Memory B cell (primary cell): ENCODE measurements at regions not wholly inside any gene's neighbourhood (a gene's known extent, or its start where the extent isn't known, plus 50 kb on each side); places are given as distances from the start of the nearest gene placed in this dataset.

Experiments
- ATAC-seq: fragments of 150-1000 bp; cut with Tn5 transposase; 2 replicates; pipeline ENCODE4 v1.10.0; 2021; ENCODE audit warnings: low read depth, mild to moderate bottlenecking, moderate library complexity
- DNase-seq, 2 donors: peaks; one replicate each; pipeline ENCODE4 v3.0.0; 2022; ENCODE audit warnings: low spot score in 2 of 2
- H3K27ac Mint-ChIP-seq: one replicate; pipeline ENCODE4 v1.8.0; 2022; ENCODE audit warnings: mild to moderate bottlenecking, moderate library complexity, mixed read lengths
- H3K27me3 Mint-ChIP-seq: one replicate; pipeline ENCODE4 v1.8.0; 2022; ENCODE audit warnings: mixed read lengths
- H3K36me3 Mint-ChIP-seq: one replicate; pipeline ENCODE4 v1.8.0; 2022; ENCODE audit warnings: mild to moderate bottlenecking, mixed read lengths
- H3K4me1 Mint-ChIP-seq: one replicate; pipeline ENCODE4 v1.8.0; 2022; ENCODE audit warnings: mixed read lengths
- H3K4me3 Mint-ChIP-seq: one replicate; pipeline ENCODE4 v1.8.0; 2022; ENCODE audit warnings: mild to moderate bottlenecking, moderate library complexity, mixed read lengths
- H3K9me3 Mint-ChIP-seq: one replicate; pipeline ENCODE4 v1.8.0; 2022; ENCODE audit warnings: mixed read lengths

DNA sequence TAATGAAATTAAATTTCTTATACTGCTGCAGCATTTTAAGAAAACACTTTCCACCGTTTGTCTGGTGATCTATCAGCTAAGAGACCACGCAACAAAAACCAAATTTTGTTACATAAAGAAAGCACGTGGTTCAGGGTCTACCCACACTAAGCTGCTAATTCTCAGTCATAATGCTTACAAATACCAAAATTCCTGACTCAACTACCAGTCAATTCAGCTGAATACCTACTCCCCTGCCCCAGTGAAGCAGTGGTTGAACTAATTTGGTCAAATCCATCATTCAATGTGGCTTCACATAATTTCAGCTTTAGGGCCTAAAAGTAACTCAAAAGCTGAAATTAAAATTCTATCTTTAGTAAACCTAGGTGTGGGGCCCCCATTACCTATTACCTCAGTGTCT lies 468.6 kb upstream of the ARID1B start:
- Mint-ChIP-seq H3K4me1 (peaks cover 5% of the 10 kb centered on the region), H3K27ac (no peak overlapping the region), H3K27me3 (peaks cover 6% of the 10 kb centered on the region), H3K9me3 (no peaks in the 10 kb centered on the region), H3K36me3 (peaks cover 2% of the 10 kb centered on the region), H3K4me3 (no peak overlapping the region)
- DNase-seq (no peak), ATAC-seq (no peak)

DNA sequence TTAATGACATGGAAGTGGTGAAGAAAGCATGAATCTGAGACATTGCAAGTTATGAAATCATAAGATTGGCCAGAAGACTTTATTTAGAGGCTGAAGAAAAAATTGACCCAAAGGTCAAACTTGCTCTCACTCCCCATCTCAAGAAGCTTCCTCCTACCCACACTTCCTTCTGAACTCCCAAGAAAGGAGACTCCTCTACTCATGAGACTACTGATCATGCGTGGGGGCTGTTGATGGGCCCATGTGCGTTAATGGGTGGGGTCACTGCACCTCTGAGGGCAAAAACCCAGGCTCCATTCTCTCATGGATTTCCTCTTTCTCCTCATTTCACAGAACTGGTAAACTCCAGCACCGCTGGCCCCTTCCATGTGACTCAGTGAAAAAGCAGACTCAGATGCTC lies 470.6 kb upstream of the ARID1B start:
- Mint-ChIP-seq H3K4me1 (peaks cover 5% of the 10 kb centered on the region), H3K4me3 (no peak overlapping the region), H3K9me3 (peaks cover 1% of the 10 kb centered on the region), H3K36me3 (no peaks in the 10 kb centered on the region), H3K27me3 (peaks cover 6% of the 10 kb centered on the region), H3K27ac (no peak overlapping the region)
- no peak for DNase-seq
- ATAC-seq, result no peak

DNA sequence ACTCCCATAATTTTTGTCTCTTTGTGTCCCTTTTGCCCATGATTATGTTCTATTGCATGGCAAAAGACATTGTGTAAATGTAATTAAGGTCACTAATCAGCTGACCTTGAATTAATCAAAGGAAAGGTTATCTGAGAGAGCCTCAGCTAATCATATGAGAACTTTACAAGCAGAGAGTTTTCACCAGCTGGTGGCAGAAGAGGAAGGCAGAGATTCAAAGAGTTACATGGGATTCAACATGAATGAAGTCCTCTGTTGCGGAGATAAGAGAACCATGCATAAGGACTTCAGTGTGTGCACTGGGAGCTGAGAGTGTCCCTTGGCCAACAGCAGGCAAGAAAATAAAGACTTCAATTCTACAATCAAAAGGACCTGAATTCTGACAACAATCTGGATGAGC lies 494.1 kb upstream of the ARID1B start:
- H3K4me3 Mint-ChIP-seq, result no peak overlapping the region
- H3K27ac Mint-ChIP-seq, result no peak overlapping the region
- peaks cover 2% of the 10 kb centered on the region for H3K36me3 Mint-ChIP-seq
- H3K9me3 Mint-ChIP-seq, result peaks cover 3% of the 10 kb centered on the region
- ATAC-seq, result no peak
- DNase-seq, result no peak
- peaks cover 20% of the 10 kb centered on the region for H3K4me1 Mint-ChIP-seq
- peaks cover 3% of the 10 kb centered on the region for H3K27me3 Mint-ChIP-seq

DNA sequence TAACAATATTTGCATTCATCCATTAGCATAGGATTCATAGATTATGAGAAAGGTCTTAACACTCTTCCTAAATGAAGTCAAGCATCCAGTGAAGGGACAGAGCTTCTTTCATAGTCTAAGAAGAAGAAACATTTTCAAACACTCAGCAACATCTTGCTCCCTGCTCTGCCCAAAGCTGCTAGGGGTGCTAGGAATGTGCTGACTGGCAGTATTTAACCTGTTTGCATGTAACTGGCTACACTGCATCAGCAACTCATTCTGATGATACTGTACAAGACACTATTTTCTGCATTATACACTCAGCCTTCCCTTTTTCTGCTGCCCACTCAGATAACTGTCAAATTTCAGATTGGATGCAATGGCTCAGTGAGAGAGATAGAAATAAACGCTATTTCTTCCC lies 495.1 kb upstream of the ARID1B start:
- DNase-seq (no peak), ATAC-seq (no peak)
- no peak overlapping the region for H3K4me3 Mint-ChIP-seq
- H3K9me3 Mint-ChIP-seq, result peaks cover 6% of the 10 kb centered on the region
- H3K36me3 Mint-ChIP-seq, result peaks cover 6% of the 10 kb centered on the region
- no peak overlapping the region for H3K27ac Mint-ChIP-seq
- H3K4me1 Mint-ChIP-seq, result peaks cover 24% of the 10 kb centered on the region
- peaks cover 3% of the 10 kb centered on the region for H3K27me3 Mint-ChIP-seq

DNA sequence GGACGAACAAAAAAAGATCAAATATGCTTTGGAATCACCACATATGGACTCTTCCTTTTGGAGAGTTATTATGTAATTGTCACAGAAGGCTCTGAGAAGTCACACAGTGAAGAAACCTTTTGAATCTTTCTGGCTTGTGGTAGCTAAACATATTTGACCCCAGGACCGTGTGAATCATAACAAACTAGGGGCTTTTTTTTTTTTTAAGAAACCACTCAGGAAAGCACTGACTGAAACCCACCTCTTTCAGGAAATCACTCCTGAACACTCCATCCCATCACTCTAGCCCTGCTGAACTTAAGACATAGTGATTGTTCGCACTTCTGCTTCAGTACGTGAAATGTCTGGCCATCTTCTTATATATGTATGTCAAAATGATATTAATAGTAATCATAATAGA lies 495.9 kb upstream of the ARID1B start:
- peaks cover 3% of the 10 kb centered on the region for H3K27me3 Mint-ChIP-seq
- ATAC-seq (no peak), DNase-seq (no peak)
- peak overlapping the region; percentile 19 for H3K4me3 Mint-ChIP-seq
- H3K9me3 Mint-ChIP-seq, result peaks cover 6% of the 10 kb centered on the region
- peaks cover 24% of the 10 kb centered on the region for H3K4me1 Mint-ChIP-seq
- peak overlapping the region; percentile 46 for H3K27ac Mint-ChIP-seq
- peaks cover 6% of the 10 kb centered on the region for H3K36me3 Mint-ChIP-seq

DNA sequence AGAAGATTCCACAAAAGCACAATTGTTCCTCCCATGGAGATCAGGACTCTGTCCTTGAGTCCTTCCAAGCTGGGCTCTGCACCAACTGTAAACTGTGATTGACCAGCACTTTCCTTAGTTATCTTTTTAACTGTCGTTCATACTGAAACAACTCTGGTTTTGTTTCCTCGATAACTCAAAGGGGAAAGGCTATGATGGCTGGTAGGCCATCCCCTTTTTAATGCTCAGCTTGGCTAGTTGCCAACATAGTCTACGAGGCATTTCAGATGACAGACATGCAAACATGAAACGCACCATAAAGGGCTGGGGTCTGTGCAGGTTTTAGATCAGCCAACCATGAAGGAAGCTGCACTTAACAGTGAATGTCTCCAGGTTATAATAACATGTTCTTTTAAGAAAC lies 497.1 kb upstream of the ARID1B start:
- peak overlapping the region; percentile 12 for H3K4me3 Mint-ChIP-seq
- H3K9me3 Mint-ChIP-seq, result peaks cover 6% of the 10 kb centered on the region
- H3K27ac Mint-ChIP-seq, result peak overlapping the region; percentile 49
- peaks cover 6% of the 10 kb centered on the region for H3K36me3 Mint-ChIP-seq
- peaks cover 21% of the 10 kb centered on the region for H3K4me1 Mint-ChIP-seq
- ATAC-seq, result peak; percentile 23
- peak in 1 of 2 donors; percentile 12 for DNase-seq
- H3K27me3 Mint-ChIP-seq, result peaks cover 1% of the 10 kb centered on the region

DNA sequence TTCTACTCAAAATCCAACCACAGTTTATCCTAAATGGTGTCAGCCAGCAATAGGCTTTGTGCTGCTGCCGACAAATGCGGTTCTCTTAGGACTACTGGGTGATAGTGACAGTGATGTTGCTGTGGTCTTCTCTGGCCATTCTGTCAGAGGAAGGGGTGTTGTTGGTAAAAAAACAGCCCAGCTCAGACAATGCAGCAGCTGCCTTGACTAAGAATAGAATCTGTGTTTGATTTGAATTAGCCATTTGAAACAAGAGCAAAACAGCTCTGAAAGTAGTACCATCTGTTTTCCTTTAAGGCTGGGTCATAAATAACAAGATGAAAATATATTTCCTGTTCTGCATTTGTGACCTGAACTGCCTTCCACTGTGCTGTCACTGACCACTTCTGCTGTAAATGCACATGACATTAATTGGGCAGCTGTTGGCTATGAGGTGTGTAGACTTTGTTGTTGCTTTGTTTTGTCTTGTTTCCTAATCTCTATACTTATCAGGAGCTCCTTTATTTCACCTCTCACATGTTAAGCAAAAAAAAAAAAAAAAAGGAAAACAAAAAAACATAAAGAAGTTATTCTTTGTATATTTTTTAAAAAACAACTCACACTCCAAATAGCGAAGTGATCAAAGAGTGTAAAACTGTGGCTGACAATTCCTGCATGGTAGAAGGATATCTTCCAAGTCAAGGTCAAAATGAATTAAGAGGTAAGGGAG lies 497.8 kb upstream of the ARID1B start:
- H3K4me3 Mint-ChIP-seq, result peak overlapping the region; percentile 50
- H3K27ac Mint-ChIP-seq, result peak overlapping the region; percentile 49
- ATAC-seq (peak; percentile 80), DNase-seq (no peak)
- peaks cover 1% of the 10 kb centered on the region for H3K27me3 Mint-ChIP-seq
- peaks cover 6% of the 10 kb centered on the region for H3K36me3 Mint-ChIP-seq
- H3K9me3 Mint-ChIP-seq, result peaks cover 8% of the 10 kb centered on the region
- peaks cover 21% of the 10 kb centered on the region for H3K4me1 Mint-ChIP-seq

DNA sequence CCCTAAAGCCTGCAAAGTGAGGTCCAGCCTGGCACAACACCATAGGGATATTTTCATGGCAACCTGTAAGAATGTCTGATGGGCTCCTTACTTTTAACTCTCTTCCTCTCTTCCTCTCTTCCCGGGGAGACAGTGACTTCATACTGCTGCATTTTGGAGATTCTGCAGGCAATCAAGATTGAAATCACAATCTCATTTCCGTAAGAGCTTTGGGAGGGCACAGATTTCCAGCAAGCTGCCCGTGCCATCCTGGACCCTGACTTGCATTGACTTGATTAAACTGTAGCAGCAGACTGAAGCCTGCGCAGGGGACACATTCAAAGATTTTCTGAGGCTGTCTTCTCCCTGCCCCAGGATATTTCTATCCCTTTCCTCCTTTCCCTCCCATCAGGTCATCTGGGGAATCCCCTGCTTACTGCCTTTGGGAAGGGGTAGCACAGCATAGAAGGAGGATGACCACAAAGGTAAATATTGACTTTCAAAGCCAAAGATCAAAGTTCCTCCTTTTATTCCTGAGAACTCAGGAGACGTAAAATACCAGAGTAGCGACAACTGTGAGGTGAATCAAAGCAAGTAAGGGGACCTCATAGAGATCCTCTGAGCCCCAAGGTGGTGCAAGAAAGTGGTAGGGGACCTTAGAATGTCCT lies 504.0 kb upstream of the ARID1B start:
- no peak for DNase-seq
- Mint-ChIP-seq H3K9me3 (peaks cover 6% of the 10 kb centered on the region), H3K4me3 (no peak overlapping the region), H3K36me3 (peaks cover 5% of the 10 kb centered on the region), H3K4me1 (peaks cover 7% of the 10 kb centered on the region), H3K27ac (no peak overlapping the region), H3K27me3 (peaks cover 3% of the 10 kb centered on the region)
- no peak for ATAC-seq

DNA sequence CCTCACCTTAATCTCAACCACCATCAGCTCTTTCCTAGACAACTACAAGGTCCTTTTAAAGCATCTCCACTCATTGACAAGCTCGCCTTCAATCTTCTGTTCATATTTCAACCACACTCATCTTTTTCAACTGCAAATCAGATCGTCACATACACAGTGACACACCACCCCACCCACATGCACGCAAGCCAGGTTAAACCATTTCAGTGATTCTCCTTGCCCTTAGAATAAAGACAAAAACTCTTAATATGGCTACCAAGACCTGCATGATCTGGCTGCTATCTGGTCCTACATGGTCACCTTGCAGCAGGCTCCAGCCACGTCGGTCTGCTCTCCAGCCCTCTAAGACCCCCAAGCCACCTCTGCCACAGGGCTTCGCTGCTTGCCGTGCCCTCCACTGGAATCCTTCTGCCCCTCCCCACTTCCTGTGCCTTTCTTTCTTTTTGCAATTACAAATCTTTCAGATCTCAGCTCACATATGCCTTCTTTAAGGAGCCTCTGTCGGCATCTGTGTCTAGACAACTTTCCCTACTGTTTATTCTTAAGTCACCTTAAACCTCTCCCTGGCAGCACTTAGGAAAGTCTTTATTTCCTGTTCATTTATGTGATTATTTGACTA lies 507.3 kb upstream of the ARID1B start:
- Mint-ChIP-seq H3K4me3 (no peak overlapping the region), H3K27ac (no peak overlapping the region), H3K36me3 (peaks cover 2% of the 10 kb centered on the region), H3K27me3 (peaks cover 4% of the 10 kb centered on the region), H3K9me3 (peaks cover 3% of the 10 kb centered on the region), H3K4me1 (peaks cover 3% of the 10 kb centered on the region)
- no peak for DNase-seq
- no peak for ATAC-seq

DNA sequence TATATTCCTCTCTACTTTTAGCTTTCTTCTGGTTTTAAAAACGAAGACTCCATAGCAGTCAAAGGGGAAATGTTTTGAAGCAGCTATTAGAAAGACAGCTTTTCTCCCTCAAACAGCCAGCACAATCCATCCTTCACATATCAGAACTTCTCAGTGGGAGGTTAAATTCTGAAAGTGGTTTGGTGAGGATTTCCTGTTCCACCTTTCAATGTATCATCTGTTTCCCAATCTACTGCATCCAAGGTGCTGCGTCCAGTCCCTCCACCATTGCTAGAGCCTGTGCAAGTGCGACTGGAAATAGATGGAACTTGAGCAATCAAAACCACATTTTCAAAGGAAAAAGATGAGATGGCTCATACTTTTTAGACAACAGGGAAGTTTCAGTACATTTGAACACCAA lies 508.3 kb upstream of the ARID1B start:
- Mint-ChIP-seq H3K4me3 (no peak overlapping the region), H3K36me3 (peaks cover 2% of the 10 kb centered on the region), H3K27me3 (peaks cover 4% of the 10 kb centered on the region), H3K4me1 (peaks cover 3% of the 10 kb centered on the region), H3K9me3 (no peaks in the 10 kb centered on the region), H3K27ac (peak overlapping the region; percentile 39)
- no peak for DNase-seq
- no peak for ATAC-seq

DNA sequence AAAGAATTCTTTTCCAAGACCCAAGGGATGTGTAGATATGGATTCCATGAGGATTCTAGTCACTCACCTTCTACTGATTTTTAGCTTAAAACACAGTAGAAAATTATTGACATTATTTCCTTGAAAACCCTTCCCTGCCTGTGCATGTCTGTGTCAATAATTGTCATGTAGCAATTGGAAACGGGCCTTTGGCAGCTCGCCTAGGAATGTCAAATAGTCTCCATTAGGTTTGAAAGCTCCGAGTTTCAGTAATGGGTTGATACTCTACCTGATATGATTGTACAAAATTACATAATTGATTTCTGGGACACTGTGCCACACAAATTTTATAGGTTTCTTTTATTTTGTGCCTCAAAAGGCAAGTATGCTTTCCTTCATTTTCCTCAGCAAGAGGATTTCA lies 515.2 kb upstream of the ARID1B start:
- no peak for ATAC-seq
- DNase-seq, result no peak
- H3K4me3 Mint-ChIP-seq, result no peak overlapping the region
- peaks cover 1% of the 10 kb centered on the region for H3K27me3 Mint-ChIP-seq
- no peak overlapping the region for H3K27ac Mint-ChIP-seq
- no peaks in the 10 kb centered on the region for H3K4me1 Mint-ChIP-seq
- H3K9me3 Mint-ChIP-seq, result peaks cover 1% of the 10 kb centered on the region
- H3K36me3 Mint-ChIP-seq, result peaks cover 2% of the 10 kb centered on the region

DNA sequence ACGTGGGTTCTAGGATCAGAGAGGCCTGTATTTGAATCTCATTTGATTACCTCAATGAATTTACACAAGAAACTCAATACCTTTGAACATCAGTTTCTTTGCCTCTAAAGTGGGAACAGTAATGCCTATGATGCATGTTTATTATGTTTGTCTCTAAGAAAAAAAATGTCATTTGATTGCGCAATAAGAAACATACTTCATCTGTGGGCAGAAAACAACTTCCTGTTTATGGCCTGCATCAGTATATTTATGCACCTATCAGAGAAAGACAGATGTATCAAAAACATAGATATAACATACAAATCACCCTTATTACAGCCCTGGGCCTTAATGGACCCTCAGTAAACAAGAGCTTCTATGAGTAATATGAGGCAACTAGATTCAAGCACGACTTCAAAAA lies 516.4 kb upstream of the ARID1B start:
- no peak for ATAC-seq
- no peak for DNase-seq
- Mint-ChIP-seq H3K27me3 (no peaks in the 10 kb centered on the region), H3K4me1 (no peaks in the 10 kb centered on the region), H3K36me3 (peaks cover 1% of the 10 kb centered on the region), H3K27ac (peak overlapping the region; percentile 7), H3K9me3 (peaks cover 1% of the 10 kb centered on the region), H3K4me3 (no peak overlapping the region)

DNA sequence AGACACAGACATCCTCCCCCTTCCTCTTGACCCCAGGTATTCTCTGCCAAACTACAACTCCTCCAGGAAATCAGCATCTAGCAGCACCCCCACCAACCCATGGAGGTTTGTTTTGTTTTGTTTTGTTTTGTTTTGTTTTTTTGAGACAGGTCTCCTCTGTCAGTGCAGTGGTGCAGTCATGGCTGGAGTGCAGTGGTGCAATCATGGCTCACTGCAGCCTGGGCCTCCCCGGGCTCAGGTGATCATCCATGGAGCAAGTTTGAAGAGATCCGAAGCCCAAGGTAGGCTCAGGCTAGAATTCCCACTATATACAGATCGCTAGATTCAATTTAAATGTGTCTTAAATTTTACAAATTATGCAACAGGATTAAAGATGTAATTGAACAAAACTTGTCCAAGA lies 518.2 kb upstream of the ARID1B start:
- DNase-seq (no peak), ATAC-seq (no peak)
- H3K9me3 Mint-ChIP-seq, result peaks cover 1% of the 10 kb centered on the region
- H3K4me3 Mint-ChIP-seq, result no peak overlapping the region
- no peaks in the 10 kb centered on the region for H3K27me3 Mint-ChIP-seq
- no peak overlapping the region for H3K27ac Mint-ChIP-seq
- no peaks in the 10 kb centered on the region for H3K4me1 Mint-ChIP-seq
- H3K36me3 Mint-ChIP-seq, result peaks cover 1% of the 10 kb centered on the region

DNA sequence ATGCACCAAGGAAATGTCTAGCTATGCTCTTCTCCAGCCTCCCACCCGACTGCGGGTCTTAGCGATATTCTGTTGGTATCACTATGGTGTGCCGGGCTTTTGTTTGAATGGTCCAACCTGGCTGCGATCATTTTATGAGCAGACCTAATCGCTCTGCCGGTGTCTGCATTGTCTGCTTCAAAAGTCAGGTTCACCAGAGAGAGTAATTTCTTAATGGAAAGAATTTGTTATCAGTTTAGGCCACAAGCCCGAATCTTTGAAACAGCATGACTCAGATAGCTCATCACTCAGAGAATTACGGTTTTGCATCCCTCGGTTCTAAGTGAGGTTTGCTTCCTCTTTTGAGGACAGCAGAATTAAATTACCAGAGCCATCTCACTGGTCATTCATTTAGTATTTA lies 521.0 kb upstream of the ARID1B start:
- no peak for ATAC-seq

More for the DNA sequence above, 521.0 kb upstream of the ARID1B start:
- H3K9me3 Mint-ChIP-seq, result peaks cover 3% of the 10 kb centered on the region
- no peak for DNase-seq
- no peak overlapping the region for H3K27ac Mint-ChIP-seq
- peaks cover 8% of the 10 kb centered on the region for H3K36me3 Mint-ChIP-seq
- H3K4me3 Mint-ChIP-seq, result no peak overlapping the region
- peaks cover 2% of the 10 kb centered on the region for H3K4me1 Mint-ChIP-seq
- peaks cover 7% of the 10 kb centered on the region for H3K27me3 Mint-ChIP-seq
